Chondrocyte (in vitro differentiated cells): ENCODE measurements at regions not wholly inside any gene's neighbourhood (a gene's known extent, or its start where the extent isn't known, plus 50 kb on each side); places are given as distances from the start of the nearest gene placed in this dataset.
"Not testable (repeated sequence)": the region's sequence is repeated elsewhere in the genome, so short reads cannot be mapped to it uniquely, and the experiment has no call there.

Experiments used
- DNase-seq: peaks from one replicate; pipeline ENCODE4 v3.0.0; 2021; ENCODE audit warnings: mixed read lengths, low spot score
- H3K27ac Mint-ChIP-seq: one replicate; pipeline ENCODE4 v1.8.0; 2021; ENCODE audit warnings: mild to moderate bottlenecking, moderate library complexity, mixed read lengths; ENCODE audit not compliant: unreplicated experiment
- H3K27me3 Mint-ChIP-seq: 2 replicates; pipeline ENCODE4 v1.8.0; 2021; ENCODE audit warnings: low read depth, mixed read lengths
- H3K36me3 Mint-ChIP-seq: 2 replicates; pipeline ENCODE4 v1.8.0; 2021; ENCODE audit warnings: low read depth, mixed read lengths
- H3K4me1 Mint-ChIP-seq: 2 replicates; pipeline ENCODE4 v1.8.0; 2021; ENCODE audit warnings: low read depth, mild to moderate bottlenecking, mixed read lengths
- H3K4me3 Mint-ChIP-seq: one replicate; pipeline ENCODE4 v1.8.0; 2021; ENCODE audit warnings: mild to moderate bottlenecking, moderate library complexity, mixed read lengths; ENCODE audit not compliant: unreplicated experiment
- H3K9me3 Mint-ChIP-seq: 2 replicates; pipeline ENCODE4 v1.8.0; 2021; ENCODE audit warnings: low read depth, mixed read lengths
- TF ChIP-seq, protein P1 (sequence below): fragments of 200-600 bp; sonication (generic); IDR thresholded peaks from 2 replicates; pipeline ENCODE4 v1.5.0; 2021; ENCODE audit warnings: antibody characterized with exemption, mild to moderate bottlenecking, moderate library complexity

- H3K36me3 Mint-ChIP-seq, DNase-seq, H3K9me3 Mint-ChIP-seq, H3K4me3 Mint-ChIP-seq, H3K27me3 Mint-ChIP-seq, H3K27ac Mint-ChIP-seq, H3K4me1 Mint-ChIP-seq: not testable (repeated sequence)
- TF ChIP-seq, protein P1, sequence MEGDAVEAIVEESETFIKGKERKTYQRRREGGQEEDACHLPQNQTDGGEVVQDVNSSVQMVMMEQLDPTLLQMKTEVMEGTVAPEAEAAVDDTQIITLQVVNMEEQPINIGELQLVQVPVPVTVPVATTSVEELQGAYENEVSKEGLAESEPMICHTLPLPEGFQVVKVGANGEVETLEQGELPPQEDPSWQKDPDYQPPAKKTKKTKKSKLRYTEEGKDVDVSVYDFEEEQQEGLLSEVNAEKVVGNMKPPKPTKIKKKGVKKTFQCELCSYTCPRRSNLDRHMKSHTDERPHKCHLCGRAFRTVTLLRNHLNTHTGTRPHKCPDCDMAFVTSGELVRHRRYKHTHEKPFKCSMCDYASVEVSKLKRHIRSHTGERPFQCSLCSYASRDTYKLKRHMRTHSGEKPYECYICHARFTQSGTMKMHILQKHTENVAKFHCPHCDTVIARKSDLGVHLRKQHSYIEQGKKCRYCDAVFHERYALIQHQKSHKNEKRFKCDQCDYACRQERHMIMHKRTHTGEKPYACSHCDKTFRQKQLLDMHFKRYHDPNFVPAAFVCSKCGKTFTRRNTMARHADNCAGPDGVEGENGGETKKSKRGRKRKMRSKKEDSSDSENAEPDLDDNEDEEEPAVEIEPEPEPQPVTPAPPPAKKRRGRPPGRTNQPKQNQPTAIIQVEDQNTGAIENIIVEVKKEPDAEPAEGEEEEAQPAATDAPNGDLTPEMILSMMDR: peak; percentile 24
These were observed 303.9 kb downstream of the CCDC74A start for GRCh38 chr2:131831450-131832208.

DNA sequence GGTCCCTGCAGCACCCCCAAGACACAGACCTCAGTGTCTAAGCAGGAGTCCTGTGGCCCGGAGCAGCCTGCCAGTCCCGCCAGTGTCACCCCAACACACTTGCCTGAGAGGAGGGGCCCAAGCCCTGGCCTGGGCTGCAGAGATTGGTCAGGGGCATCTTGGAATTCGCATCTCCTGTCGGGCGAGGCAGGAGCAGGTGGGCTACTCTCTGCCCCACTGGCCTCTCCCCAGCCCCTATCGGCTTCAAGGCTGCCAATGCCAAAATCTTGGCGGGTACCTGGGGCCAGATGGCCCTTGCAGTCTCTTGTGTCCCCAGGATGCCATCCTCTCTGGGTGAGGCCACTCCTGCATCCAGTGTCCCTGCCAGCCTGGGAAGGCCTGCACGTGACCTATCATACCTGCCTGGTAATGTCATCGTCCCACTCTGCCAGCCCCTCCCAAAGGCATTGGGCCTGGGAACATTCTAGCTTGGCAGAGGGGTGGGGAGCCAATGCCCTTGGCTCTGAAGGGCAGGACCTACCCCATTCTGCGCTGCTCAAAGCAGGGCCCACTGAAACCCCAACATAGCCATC is 304.6 kb downstream of the CCDC74A start:
- not testable (repeated sequence) for H3K27me3 Mint-ChIP-seq, DNase-seq, H3K36me3 Mint-ChIP-seq, H3K4me3 Mint-ChIP-seq, H3K9me3 Mint-ChIP-seq, H3K27ac Mint-ChIP-seq, H3K4me1 Mint-ChIP-seq

DNA sequence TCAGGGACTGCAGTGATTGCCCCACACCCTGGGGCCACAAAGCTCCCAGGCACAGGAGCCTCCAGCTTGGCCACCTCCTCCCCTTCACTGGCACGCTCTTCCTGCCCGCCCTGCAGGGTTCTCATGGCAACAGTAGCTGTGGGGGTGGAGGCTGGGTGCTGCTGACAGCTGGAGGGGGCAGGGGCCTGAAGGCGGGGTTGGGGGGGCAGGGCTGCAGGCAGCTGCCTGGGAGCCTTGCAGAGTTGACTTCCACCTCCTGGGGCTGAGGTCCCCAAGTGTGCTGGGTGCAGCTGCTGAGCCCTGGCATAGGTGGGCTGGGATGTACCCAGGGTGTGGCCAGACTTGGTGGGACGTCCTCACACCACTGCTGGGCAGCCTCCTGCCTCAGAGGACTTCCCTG is 305.2 kb downstream of the CCDC74A start:
- peaks cover 11% of the 10 kb centered on the region for H3K27me3 Mint-ChIP-seq
- not testable (repeated sequence) for H3K4me3 Mint-ChIP-seq, DNase-seq, H3K27ac Mint-ChIP-seq, H3K36me3 Mint-ChIP-seq, H3K4me1 Mint-ChIP-seq, H3K9me3 Mint-ChIP-seq

DNA sequence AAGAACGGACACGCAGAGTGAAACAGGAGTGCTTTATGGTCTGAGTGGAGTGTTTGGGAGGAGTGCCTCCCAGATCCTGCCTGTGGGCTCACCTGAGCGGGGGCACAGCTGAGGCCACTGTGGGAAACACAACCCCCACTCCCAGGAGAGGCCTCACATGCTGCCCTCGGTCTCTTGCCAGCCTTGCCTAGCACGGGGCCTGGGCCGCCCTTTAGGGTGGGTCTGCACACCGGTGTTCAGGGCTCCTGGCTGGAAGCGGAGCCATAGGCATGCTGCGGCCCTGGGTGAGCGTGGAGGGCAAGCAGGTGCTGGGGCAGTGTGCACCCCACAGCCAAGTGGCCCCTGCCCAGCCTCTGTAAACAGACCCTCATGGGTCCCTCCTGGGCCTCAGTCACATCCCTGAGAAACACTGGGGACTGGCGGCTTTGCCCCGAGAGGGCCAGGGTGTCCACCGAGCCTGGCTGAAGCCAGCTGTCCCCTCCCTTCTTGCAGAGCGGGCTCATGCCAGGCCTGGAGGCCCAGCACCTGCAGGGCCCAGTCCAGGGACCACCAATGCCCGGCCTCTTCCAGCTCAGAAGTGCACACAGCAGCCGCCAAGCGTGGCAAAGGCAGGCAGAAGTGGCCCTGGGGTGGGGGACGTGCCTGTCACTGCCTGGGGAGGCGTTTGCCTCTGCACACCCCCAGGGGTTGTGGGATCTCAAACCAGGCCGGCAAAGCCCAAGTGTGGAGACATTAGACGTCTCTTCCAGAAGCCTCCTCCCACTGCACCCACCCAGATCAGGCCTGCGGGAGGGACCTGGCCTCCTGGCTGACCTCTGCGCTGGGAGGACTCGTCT is 305.9 kb downstream of the CCDC74A start:
- H3K36me3 Mint-ChIP-seq, H3K4me1 Mint-ChIP-seq, H3K9me3 Mint-ChIP-seq, H3K4me3 Mint-ChIP-seq, H3K27ac Mint-ChIP-seq, DNase-seq: not testable (repeated sequence)
- H3K27me3 Mint-ChIP-seq: peaks cover 16% of the 10 kb centered on the region

DNA sequence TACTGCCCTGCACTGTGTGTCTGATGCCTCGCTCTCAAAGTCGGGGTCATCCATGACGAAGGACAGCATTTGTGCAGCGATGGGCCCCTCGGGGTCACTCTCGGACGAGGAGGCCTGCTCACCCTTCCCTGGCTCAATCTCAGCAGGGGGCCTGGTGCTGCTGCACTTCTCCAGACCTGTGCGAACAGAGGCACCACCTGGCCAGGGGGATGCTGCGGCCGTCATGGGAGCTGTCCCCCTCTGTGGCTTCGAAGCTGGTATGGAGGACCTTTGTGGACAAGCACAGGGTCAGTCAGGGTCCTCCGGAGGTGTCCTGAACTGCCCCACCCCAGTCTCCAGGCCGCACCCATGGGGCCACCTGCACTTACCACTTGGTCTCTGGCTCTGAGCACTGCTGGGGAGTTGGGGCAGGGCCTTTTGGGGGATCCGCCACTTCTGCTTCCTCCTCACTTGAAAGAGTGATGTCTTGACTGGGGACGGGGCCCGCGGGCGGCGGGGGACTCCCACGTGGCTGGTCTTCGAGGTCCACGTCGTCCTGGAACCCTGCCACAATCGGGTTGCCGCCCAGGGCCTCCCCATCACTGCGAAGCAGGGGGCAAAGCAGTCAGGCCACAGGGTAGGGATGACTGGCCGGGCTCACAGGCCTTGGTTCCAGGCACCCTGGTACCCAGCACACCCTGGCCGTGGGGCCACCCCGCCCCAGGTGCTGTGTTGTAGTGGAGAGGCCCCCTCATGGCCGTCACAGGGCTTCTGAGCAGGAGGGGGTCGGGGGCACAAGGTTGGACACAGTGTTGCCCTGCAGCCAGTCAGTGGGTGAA is 306.7 kb downstream of the CCDC74A start:
- not testable (repeated sequence) for H3K36me3 Mint-ChIP-seq, H3K4me1 Mint-ChIP-seq, DNase-seq, H3K4me3 Mint-ChIP-seq, H3K27ac Mint-ChIP-seq, H3K9me3 Mint-ChIP-seq
- H3K27me3 Mint-ChIP-seq: peaks cover 17% of the 10 kb centered on the region

GRCh38 chr2:131835022-131835421 is 307.3 kb downstream of the CCDC74A start:
- H3K9me3 Mint-ChIP-seq, H3K27ac Mint-ChIP-seq, H3K4me1 Mint-ChIP-seq, DNase-seq, H3K36me3 Mint-ChIP-seq, H3K4me3 Mint-ChIP-seq: not testable (repeated sequence)
- H3K27me3 Mint-ChIP-seq: peaks cover 17% of the 10 kb centered on the region

DNA sequence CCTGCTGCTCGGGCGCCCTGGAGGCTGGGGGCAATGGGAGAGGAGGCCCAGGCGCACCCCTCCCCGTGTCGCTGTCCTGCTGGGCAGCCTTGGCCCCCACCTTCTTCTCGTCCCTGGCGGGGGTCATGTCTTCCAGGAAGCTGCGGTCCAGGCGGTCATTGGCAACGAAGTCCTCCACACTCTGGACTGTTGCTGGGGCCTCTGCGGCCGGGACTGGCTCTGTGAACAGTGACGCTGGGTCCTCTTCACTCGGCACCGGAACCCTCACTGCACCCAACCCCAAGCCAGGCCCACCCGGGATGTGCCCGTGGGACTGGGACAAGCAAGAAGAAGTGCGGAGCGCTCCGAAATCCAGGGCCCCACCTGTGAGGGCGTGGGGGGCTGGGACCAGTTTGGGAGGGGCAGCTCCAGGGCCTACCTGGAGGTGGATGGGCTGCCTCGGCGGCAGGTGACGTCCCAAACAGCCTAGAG is 308.0 kb downstream of the CCDC74A start:
- TF ChIP-seq, protein P1: no peak
- Mint-ChIP-seq H3K36me3 (no peaks in the 10 kb centered on the region), H3K4me3 (no peak overlapping the region), H3K27ac (no peak overlapping the region), H3K9me3 (no peaks in the 10 kb centered on the region), H3K4me1 (no peaks in the 10 kb centered on the region), H3K27me3 (peaks cover 17% of the 10 kb centered on the region)
- DNase-seq: peak; percentile 84

DNA sequence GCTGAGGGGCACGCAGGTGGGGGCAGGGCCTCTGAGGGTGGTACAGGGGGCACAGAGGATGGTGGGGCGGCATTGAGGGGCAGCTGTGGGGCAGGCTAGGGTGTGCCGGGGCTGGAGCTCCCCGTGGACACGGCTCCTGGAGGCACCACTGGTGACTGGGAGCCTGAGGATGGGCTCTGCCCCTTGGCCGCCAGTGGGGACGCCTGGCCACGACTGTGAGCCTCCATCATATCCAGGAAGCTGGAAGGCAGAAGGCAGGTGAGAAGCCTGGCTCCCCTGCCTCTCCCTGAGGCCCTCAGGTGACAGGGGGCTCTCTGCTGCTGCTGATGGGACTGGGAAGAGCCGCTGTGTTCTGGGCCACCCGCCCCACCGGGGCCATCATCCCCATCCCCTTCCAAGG is 308.4 kb downstream of the CCDC74A start:
- H3K36me3 Mint-ChIP-seq, H3K9me3 Mint-ChIP-seq, H3K27ac Mint-ChIP-seq, H3K4me1 Mint-ChIP-seq, DNase-seq, H3K4me3 Mint-ChIP-seq: not testable (repeated sequence)
- peaks cover 17% of the 10 kb centered on the region for H3K27me3 Mint-ChIP-seq

GRCh38 chr2:131844044-131844443 is 316.4 kb downstream of the CCDC74A start:
- H3K9me3 Mint-ChIP-seq, H3K27ac Mint-ChIP-seq, H3K4me3 Mint-ChIP-seq, H3K27me3 Mint-ChIP-seq, DNase-seq, H3K4me1 Mint-ChIP-seq, H3K36me3 Mint-ChIP-seq: not testable (repeated sequence)

GRCh38 chr2:131856202-131856601 is 305.6 kb downstream of the ANKRD30BL start:
- not testable (repeated sequence) for H3K36me3 Mint-ChIP-seq, H3K27me3 Mint-ChIP-seq, DNase-seq, H3K4me3 Mint-ChIP-seq, H3K4me1 Mint-ChIP-seq, H3K27ac Mint-ChIP-seq, H3K9me3 Mint-ChIP-seq
